ENCODE measurements at regions not wholly inside any gene's neighbourhood (a gene's known extent, or its start where the extent isn't known, plus 50 kb on each side); places are given as distances from the start of the nearest gene placed in this dataset.

GRCh38 chr18:45173799-45174519, 441.3 kb upstream of the SLC14A2 start:
- no peaks in the 10 kb centered on the region for H3K36me3 ChIP-seq
- 41 to 53% methylated on average over 2 of the region's 2 CpGs for WGBS, 2 donors (ENCODE audit: low coverage in 1 of 2)
- H3K9me3 ChIP-seq = no peaks in the 10 kb centered on the region
- H3K27me3 ChIP-seq = peaks cover 18% of the 10 kb centered on the region
- in situ Hi-C loops (cut with MboI; ENCODE audit: low pct_ligation_motif_present in 1 of 4, low pct_unique_long_range_greater_than_20kb in 1 of 4, low sequenced_read_pairs in 3 of 4) = no loop called here
- H3K27ac ChIP-seq = no peak overlapping the region
- DNase-seq = no peak
- no peak overlapping the region for H3K4me3 ChIP-seq
- intact Hi-C loops (cut with DNase I; ENCODE audit: low total_unique reads) = no loop called here
- TF ChIP-seq POLR2A (IDR thresholded peaks at IDR 0.05) (no peak), POLR2AphosphoS5 (IDR thresholded peaks at IDR 0.05) (no peak), CTCF (IDR thresholded peaks at IDR 0.05) (no peak), EP300 (IDR thresholded peaks at IDR 0.05; ENCODE audit: low read depth) (no peak)
- H3K4me1 ChIP-seq = no peaks in the 10 kb centered on the region

DNA sequence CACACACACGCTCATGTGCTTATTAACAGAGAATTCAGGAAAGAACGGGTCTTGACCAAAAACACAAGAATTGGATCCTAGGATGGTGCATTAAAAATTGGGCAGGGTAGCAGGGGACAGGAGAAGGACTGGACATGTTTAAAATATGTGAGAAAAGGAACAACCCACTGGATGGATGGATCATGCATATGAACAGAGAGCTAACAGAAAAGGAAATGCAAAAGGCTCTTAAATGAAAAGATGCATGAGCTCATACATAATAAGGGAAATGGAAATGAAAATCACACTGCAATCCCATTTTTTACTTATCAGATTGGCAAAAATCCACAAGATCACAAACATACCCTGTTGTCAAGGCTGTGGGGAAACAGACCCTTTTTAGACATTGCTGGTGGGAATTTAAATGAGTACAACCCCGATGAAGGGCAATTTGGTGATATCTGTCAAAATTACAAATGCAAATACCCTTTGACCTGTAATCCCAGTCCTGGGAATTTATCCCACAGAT, 440.6 kb upstream of the SLC14A2 start:
- H3K9me3 ChIP-seq = no peaks in the 10 kb centered on the region
- intact Hi-C loops (cut with DNase I; ENCODE audit: low total_unique reads) (no loop called here), in situ Hi-C loops (cut with MboI; ENCODE audit: low pct_ligation_motif_present in 1 of 4, low pct_unique_long_range_greater_than_20kb in 1 of 4, low sequenced_read_pairs in 3 of 4) (no loop called here)
- H3K27ac ChIP-seq = no peak overlapping the region
- 71 to 75% methylated on average over 3 of the region's 3 CpGs for WGBS, 2 donors (ENCODE audit: low coverage in 1 of 2)
- H3K27me3 ChIP-seq = peaks cover 12% of the 10 kb centered on the region
- no peak for DNase-seq
- no peaks in the 10 kb centered on the region for H3K4me1 ChIP-seq
- no peak overlapping the region for H3K4me3 ChIP-seq
- TF ChIP-seq POLR2AphosphoS5 (IDR thresholded peaks at IDR 0.05) = no peak
- TF ChIP-seq POLR2A (IDR thresholded peaks at IDR 0.05) = no peak
- no peak for TF ChIP-seq CTCF (IDR thresholded peaks at IDR 0.05)
- no peak for TF ChIP-seq EP300 (IDR thresholded peaks at IDR 0.05; ENCODE audit: low read depth)
- no peaks in the 10 kb centered on the region for H3K36me3 ChIP-seq

- DNase-seq = no peak
- 95% methylated on average over 2 of the region's 2 CpGs; no CpG with 5 or more reads in 1 of the 2 donors for WGBS, 2 donors (ENCODE audit: low coverage in 1 of 2)
- Histone ChIP-seq H3K36me3 (no peaks in the 10 kb centered on the region), H3K27me3 (peaks cover 4% of the 10 kb centered on the region), H3K27ac (no peak overlapping the region), H3K4me3 (no peak overlapping the region), H3K9me3 (no peaks in the 10 kb centered on the region), H3K4me1 (no peaks in the 10 kb centered on the region)
- intact Hi-C loops (cut with DNase I; ENCODE audit: low total_unique reads) = no loop called here
- TF ChIP-seq CTCF (IDR thresholded peaks at IDR 0.05) = no peak
- no peak for TF ChIP-seq POLR2AphosphoS5 (IDR thresholded peaks at IDR 0.05)
- no peak for TF ChIP-seq EP300 (IDR thresholded peaks at IDR 0.05; ENCODE audit: low read depth)
- in situ Hi-C loops (cut with MboI; ENCODE audit: low pct_ligation_motif_present in 1 of 4, low pct_unique_long_range_greater_than_20kb in 1 of 4, low sequenced_read_pairs in 3 of 4) = no loop called here
These were observed 439.8 kb upstream of the SLC14A2 start for GRCh38 chr18:45175511-45175910.

GRCh38 chr18:45186832-45187231, 428.4 kb upstream of the SLC14A2 start:
- TF ChIP-seq POLR2A (IDR thresholded peaks at IDR 0.05) (no peak), POLR2AphosphoS5 (IDR thresholded peaks at IDR 0.05) (no peak), EP300 (IDR thresholded peaks at IDR 0.05; ENCODE audit: low read depth) (no peak), CTCF (IDR thresholded peaks at IDR 0.05) (no peak)
- Histone ChIP-seq H3K36me3 (no peaks in the 10 kb centered on the region), H3K4me3 (no peak overlapping the region), H3K9me3 (no peaks in the 10 kb centered on the region), H3K4me1 (no peaks in the 10 kb centered on the region), H3K27ac (no peak overlapping the region), H3K27me3 (no peaks in the 10 kb centered on the region)
- 76 to 89% methylated on average over 2 to 3 of the region's 3 CpGs for WGBS, 2 donors (ENCODE audit: low coverage in 1 of 2)
- in situ Hi-C loops (cut with MboI; ENCODE audit: low pct_ligation_motif_present in 1 of 4, low pct_unique_long_range_greater_than_20kb in 1 of 4, low sequenced_read_pairs in 3 of 4) = no loop called here
- DNase-seq = no peak
- intact Hi-C loops (cut with DNase I; ENCODE audit: low total_unique reads) = no loop called here

Data from transverse colon (tissue), 4 donors.